Muscle layer of colon (tissue), 2 donors: ENCODE measurements at regions not wholly inside any gene's neighbourhood (a gene's known extent, or its start where the extent isn't known, plus 50 kb on each side); places are given as distances from the start of the nearest gene placed in this dataset.
"Not testable (repeated sequence)": the region's sequence is repeated elsewhere in the genome, so short reads cannot be mapped to it uniquely, and the experiment has no call there.

Experiments
- H3K27ac ChIP-seq: one replicate; pipeline ENCODE4 v1.7.0; 2013; ENCODE audit warnings: low read depth, mild to moderate bottlenecking, low read length, moderate library complexity
- H3K27me3 ChIP-seq, 2 donors: one replicate each; pipeline ENCODE4 v1.7.0; 2013; ENCODE audit warnings: low read length in 2 of 2, mild to moderate bottlenecking in 2 of 2; ENCODE audit not compliant: insufficient read depth in 2 of 2, control insufficient read depth in 1 of 2
- H3K36me3 ChIP-seq: one replicate; pipeline ENCODE4 v1.7.0; 2013; ENCODE audit warnings: mild to moderate bottlenecking, low read length; ENCODE audit not compliant: insufficient read depth
- H3K4me1 ChIP-seq: one replicate; pipeline ENCODE4 v1.7.0; 2013; ENCODE audit warnings: mild to moderate bottlenecking, low read length; ENCODE audit not compliant: insufficient read depth
- H3K4me3 ChIP-seq, 2 donors: one replicate each; pipeline ENCODE4 v1.7.0; 2013; ENCODE audit warnings: low read length in 2 of 2, low read depth in 1 of 2, mild to moderate bottlenecking in 1 of 2, moderate library complexity in 1 of 2
- H3K9ac ChIP-seq: one replicate; pipeline ENCODE4 v1.7.0; 2013; ENCODE audit warnings: low read length
- H3K9me3 ChIP-seq: one replicate; pipeline ENCODE4 v1.7.0; 2013; ENCODE audit warnings: mild to moderate bottlenecking, low read length
- donor health status: abdominal sarcoma.
- donor health status: Adenocarcinoma of cecum.

DNA sequence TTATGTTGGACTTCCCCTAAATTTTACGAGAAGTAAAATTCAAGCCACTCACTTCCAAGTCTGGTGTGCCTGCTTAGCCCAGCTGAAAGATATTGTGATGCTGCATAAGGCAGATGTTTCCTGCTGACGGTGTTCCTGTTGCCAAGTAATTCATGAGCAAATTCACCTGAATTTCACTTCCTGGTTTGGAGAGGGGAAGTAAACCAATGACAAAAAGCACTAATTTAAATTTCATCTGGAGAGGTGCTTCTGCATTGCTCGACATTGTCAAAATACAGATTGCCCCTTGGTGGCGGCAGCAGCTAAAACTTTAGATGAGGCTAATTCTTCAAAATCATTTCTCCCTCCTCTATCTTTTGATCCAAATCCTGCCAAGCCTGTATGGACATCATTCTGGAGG is 281.1 kb downstream of the AACS start:
- H3K4me3 ChIP-seq, result no peak overlapping the region
- H3K36me3 ChIP-seq, result no peaks in the 10 kb centered on the region
- no peaks in the 10 kb centered on the region for H3K27me3 ChIP-seq
- no peaks in the 10 kb centered on the region for H3K4me1 ChIP-seq
- H3K9ac ChIP-seq, result no peak overlapping the region
- H3K9me3 ChIP-seq, result no peaks in the 10 kb centered on the region
- H3K27ac ChIP-seq, result no peak overlapping the region

GRCh38 chr12:125351788-125352187 is 286.6 kb downstream of the AACS start:
- Histone ChIP-seq H3K36me3 (no peaks in the 10 kb centered on the region), H3K27ac (no peak overlapping the region), H3K4me3 (no peak overlapping the region), H3K4me1 (no peaks in the 10 kb centered on the region), H3K27me3 (no peaks in the 10 kb centered on the region), H3K9me3 (no peaks in the 10 kb centered on the region), H3K9ac (no peak overlapping the region)

GRCh38 chr12:125353002-125353401 is 287.8 kb downstream of the AACS start:
- not testable (repeated sequence) for H3K4me3 ChIP-seq, H3K9ac ChIP-seq, H3K27ac ChIP-seq

DNA sequence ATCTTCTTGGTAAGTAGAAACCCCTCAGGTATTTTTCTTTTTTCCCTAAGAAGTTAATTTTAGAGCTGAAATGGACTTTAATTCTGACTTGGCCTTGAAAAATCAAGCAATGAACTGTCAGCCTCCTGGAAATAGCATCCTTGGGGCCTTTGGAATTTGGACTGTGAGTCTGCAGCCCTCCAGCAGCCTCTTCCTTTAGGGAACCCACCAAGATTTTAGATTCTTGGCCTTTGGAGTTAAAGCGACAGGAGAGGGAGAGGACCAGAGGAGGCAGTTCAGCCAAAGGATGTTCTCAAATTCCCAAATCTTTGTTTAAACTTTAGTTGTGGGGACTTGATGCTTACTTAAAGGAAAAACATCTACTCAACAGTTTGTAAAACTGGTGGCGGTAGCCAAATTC is 288.6 kb downstream of the AACS start:
- Histone ChIP-seq H3K27me3 (no peaks in the 10 kb centered on the region), H3K27ac (no peak overlapping the region), H3K4me1 (no peaks in the 10 kb centered on the region), H3K9me3 (no peaks in the 10 kb centered on the region), H3K9ac (no peak overlapping the region), H3K4me3 (no peak overlapping the region), H3K36me3 (no peaks in the 10 kb centered on the region)

More at GRCh38 chr12:125353002-125353401, 287.8 kb downstream of the AACS start:
- H3K27me3 ChIP-seq, H3K4me1 ChIP-seq, H3K9me3 ChIP-seq, H3K36me3 ChIP-seq: not testable (repeated sequence)

DNA sequence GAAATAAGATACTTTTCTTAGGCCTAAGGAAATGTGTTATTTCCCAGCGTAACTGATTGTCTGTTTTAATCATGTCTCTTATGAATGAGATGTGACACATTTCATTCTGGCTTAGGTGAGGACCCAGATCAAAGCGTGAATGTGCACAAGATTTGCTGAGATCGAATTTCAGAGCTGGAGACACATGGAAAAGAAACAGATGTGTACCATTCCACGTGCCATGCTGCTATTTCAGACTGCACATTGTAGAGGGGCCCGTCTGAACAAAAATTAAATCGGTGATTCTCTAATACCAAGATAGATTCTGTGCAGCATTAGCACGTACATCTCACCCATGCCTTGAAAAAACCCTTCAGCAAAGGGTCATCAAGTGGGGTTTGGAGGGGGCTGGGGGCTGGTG is 290.4 kb downstream of the AACS start:
- H3K4me1 ChIP-seq, result no peaks in the 10 kb centered on the region
- H3K36me3 ChIP-seq, result no peaks in the 10 kb centered on the region
- H3K27me3 ChIP-seq, result no peaks in the 10 kb centered on the region
- H3K4me3 ChIP-seq, result no peak overlapping the region
- H3K9ac ChIP-seq, result no peak overlapping the region
- H3K9me3 ChIP-seq, result no peaks in the 10 kb centered on the region
- no peak overlapping the region for H3K27ac ChIP-seq

DNA sequence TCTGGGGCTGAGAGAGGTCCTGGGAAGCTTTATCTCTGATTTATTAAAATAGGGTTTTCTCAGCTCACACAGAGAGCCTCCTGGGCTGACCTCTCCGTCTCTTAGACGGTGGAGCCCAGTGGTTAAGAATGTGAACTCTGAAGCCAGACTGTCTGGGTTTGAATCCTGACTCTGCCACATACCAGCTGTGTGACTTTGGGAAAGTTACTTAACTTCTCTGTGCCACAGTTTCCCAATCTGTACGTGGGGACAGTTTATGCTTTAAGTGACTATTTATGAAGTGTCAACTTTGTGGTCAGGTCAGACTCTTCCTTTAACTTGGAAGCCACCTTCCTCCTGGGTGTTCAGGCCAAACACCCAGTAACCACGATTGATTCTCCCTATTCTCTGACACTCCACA is 290.9 kb downstream of the AACS start:
- no peaks in the 10 kb centered on the region for H3K9me3 ChIP-seq
- no peaks in the 10 kb centered on the region for H3K4me1 ChIP-seq
- H3K27me3 ChIP-seq, result no peaks in the 10 kb centered on the region
- no peak overlapping the region for H3K9ac ChIP-seq
- no peaks in the 10 kb centered on the region for H3K36me3 ChIP-seq
- no peak overlapping the region for H3K27ac ChIP-seq
- H3K4me3 ChIP-seq, result no peak overlapping the region

- Histone ChIP-seq H3K27me3 (no peaks in the 10 kb centered on the region), H3K36me3 (no peaks in the 10 kb centered on the region), H3K9ac (no peak overlapping the region), H3K4me3 (no peak overlapping the region), H3K27ac (no peak overlapping the region), H3K9me3 (no peaks in the 10 kb centered on the region), H3K4me1 (no peaks in the 10 kb centered on the region)
Observed at GRCh38 chr12:125357561-125357960, 292.3 kb downstream of the AACS start.

GRCh38 chr12:125360540-125360939 is 295.3 kb downstream of the AACS start:
- no peak overlapping the region for H3K27ac ChIP-seq
- H3K4me1 ChIP-seq, result no peaks in the 10 kb centered on the region
- H3K27me3 ChIP-seq, result no peaks in the 10 kb centered on the region
- H3K4me3 ChIP-seq, result no peak overlapping the region
- H3K36me3 ChIP-seq, result no peaks in the 10 kb centered on the region
- no peak overlapping the region for H3K9ac ChIP-seq
- no peaks in the 10 kb centered on the region for H3K9me3 ChIP-seq

DNA sequence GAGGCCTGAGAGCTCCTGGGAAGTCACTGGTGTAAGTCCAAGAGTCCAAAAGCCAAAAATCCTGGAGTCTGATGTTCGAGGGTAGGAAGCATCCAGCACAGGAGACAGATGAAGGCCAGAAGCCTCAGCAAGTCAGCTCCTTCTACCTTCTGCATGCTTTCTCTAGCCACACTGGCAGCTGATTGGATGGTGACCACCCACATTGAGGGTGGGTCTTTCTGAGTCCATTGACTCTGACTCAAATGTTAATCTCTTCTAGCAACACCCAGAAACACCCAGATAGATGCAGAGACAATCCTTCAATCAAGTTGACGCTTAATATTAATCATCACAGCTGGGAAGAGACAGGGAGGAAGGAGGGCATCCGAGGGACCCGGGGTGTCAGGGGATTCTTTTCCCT is 305.8 kb downstream of the AACS start:
- no peaks in the 10 kb centered on the region for H3K4me1 ChIP-seq
- no peak overlapping the region for H3K27ac ChIP-seq
- no peaks in the 10 kb centered on the region for H3K36me3 ChIP-seq
- H3K4me3 ChIP-seq, result no peak overlapping the region
- H3K27me3 ChIP-seq, result no peaks in the 10 kb centered on the region
- H3K9ac ChIP-seq, result no peak overlapping the region
- H3K9me3 ChIP-seq, result no peaks in the 10 kb centered on the region

DNA sequence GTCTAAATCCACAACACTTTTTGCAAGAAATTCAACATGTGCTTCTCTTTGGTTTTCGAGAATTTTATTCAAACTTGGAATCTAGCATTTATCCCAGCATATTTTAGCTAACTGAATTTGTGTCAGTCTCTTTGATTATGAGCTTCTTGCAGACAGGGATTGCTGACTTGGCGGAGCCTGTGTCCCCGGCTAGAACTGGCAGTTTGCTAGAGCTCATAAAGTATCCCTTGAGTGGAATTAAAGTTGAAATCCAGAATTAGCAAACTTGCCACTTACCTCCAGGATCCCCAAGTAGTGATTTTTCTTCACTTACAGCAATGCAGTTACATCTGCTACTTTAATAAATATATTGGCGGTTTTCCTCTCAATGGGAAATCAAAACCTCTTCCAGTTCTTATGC is 306.9 kb downstream of the AACS start:
- no peak overlapping the region for H3K4me3 ChIP-seq
- no peaks in the 10 kb centered on the region for H3K27me3 ChIP-seq
- no peak overlapping the region for H3K27ac ChIP-seq
- no peaks in the 10 kb centered on the region for H3K36me3 ChIP-seq
- no peaks in the 10 kb centered on the region for H3K9me3 ChIP-seq
- no peaks in the 10 kb centered on the region for H3K4me1 ChIP-seq
- H3K9ac ChIP-seq, result no peak overlapping the region

DNA sequence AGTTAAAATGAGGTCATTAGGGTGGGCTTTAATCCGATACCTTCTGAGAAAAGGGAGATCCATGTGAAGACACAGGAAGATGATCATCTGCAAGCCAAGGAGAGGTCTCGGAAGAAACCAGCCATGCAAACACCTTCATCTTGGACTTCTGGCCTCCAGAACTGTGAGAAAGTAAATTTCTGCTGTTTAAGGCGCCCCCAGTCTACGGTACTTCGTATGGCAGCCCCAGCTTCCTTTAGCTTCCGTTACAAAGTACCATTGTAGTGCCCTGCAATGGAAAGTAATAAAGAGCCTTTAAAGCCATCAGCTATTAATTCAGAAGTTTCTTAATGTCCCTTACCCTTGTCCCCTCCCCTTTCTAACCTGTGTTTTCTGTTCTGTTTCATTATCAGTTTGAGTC is 308.1 kb downstream of the AACS start:
- Histone ChIP-seq H3K36me3 (no peaks in the 10 kb centered on the region), H3K27ac (no peak overlapping the region), H3K27me3 (no peaks in the 10 kb centered on the region), H3K4me3 (no peak overlapping the region), H3K9ac (no peak overlapping the region), H3K9me3 (no peaks in the 10 kb centered on the region), H3K4me1 (no peaks in the 10 kb centered on the region)

- Histone ChIP-seq H3K27me3 (no peaks in the 10 kb centered on the region), H3K4me1 (no peaks in the 10 kb centered on the region), H3K9ac (no peak overlapping the region), H3K36me3 (no peaks in the 10 kb centered on the region), H3K9me3 (no peaks in the 10 kb centered on the region), H3K4me3 (no peak overlapping the region), H3K27ac (no peak overlapping the region)
Observed at GRCh38 chr12:125376422-125376821, 311.2 kb downstream of the AACS start.
